Mesendoderm (in vitro differentiated cells): ENCODE measurements at regions not wholly inside any gene's neighbourhood (a gene's known extent, or its start where the extent isn't known, plus 50 kb on each side); places are given as distances from the start of the nearest gene placed in this dataset.

ENCODE experiments used
- DNase-seq: peaks from one replicate; pipeline ENCODE4 v3.0.0; 2013
- H2AK5ac ChIP-seq: 2 replicates; pipeline ENCODE4 v1.6.1; 2013; ENCODE audit warnings: low read length, inconsistent platforms
- H2BK120ac ChIP-seq: 2 replicates; pipeline ENCODE4 v1.6.1; 2013; ENCODE audit warnings: low read depth, mild to moderate bottlenecking, low read length, moderate library complexity, mixed read lengths
- H2BK15ac ChIP-seq: replicated peaks from 2 replicates; pipeline ENCODE4 v1.6.1; 2013; ENCODE audit warnings: low read depth, mild to moderate bottlenecking, moderate library complexity
- H2BK5ac ChIP-seq: 2 replicates; pipeline ENCODE4 v1.6.1; 2013; ENCODE audit warnings: low read length, inconsistent platforms
- H3K18ac ChIP-seq: 2 replicates; pipeline ENCODE4 v1.6.1; 2013; ENCODE audit warnings: mild to moderate bottlenecking, low read length, mixed read lengths
- H3K23ac ChIP-seq: one replicate; pipeline ENCODE4 v1.6.1; 2013; ENCODE audit warnings: low read length
- H3K27ac ChIP-seq: 2 replicates; pipeline ENCODE4 v1.5.1; 2013; ENCODE audit warnings: low read depth, mild to moderate bottlenecking, inconsistent platforms, low read length, moderate library complexity
- H3K27me3 ChIP-seq: 2 replicates; pipeline ENCODE4 v1.6.1; 2013; ENCODE audit warnings: low read length, control low read depth, mild to moderate bottlenecking, inconsistent platforms; ENCODE audit not compliant: insufficient read depth, poor library complexity
- H3K36me3 ChIP-seq: 2 replicates; pipeline ENCODE4 v1.6.1; 2013; ENCODE audit warnings: low read length, inconsistent platforms; ENCODE audit not compliant: control insufficient read depth, insufficient read depth
- H3K4ac ChIP-seq: one replicate; pipeline ENCODE4 v1.6.1; 2013; ENCODE audit warnings: low read depth, mild to moderate bottlenecking, low read length, moderate library complexity
- H3K4me1 ChIP-seq: 2 replicates; pipeline ENCODE4 v1.6.1; 2013; ENCODE audit warnings: low read depth, low read length, inconsistent platforms; ENCODE audit not compliant: control insufficient read depth
- H3K4me2 ChIP-seq: 2 replicates; pipeline ENCODE4 v1.6.1; 2013; ENCODE audit warnings: low read length
- H3K4me3 ChIP-seq: 2 replicates; pipeline ENCODE4 v1.5.1; 2013; ENCODE audit warnings: mild to moderate bottlenecking, low read length
- H3K56ac ChIP-seq: one replicate; pipeline ENCODE4 v1.6.1; 2013; ENCODE audit warnings: low read length
- H3K79me1 ChIP-seq: 2 replicates; pipeline ENCODE4 v1.6.1; 2013; ENCODE audit warnings: low read length, inconsistent platforms
- H3K79me2 ChIP-seq: 2 replicates; pipeline ENCODE4 v1.6.1; 2013; ENCODE audit warnings: mild to moderate bottlenecking, low read length; ENCODE audit not compliant: control insufficient read depth, insufficient read depth
- H3K9ac ChIP-seq: 2 replicates; pipeline ENCODE4 v1.6.1; 2013; ENCODE audit warnings: low read length, inconsistent platforms
- H4K5ac ChIP-seq: one replicate; pipeline ENCODE4 v1.6.1; 2013; ENCODE audit warnings: low read length
- H4K8ac ChIP-seq: one replicate; pipeline ENCODE4 v1.6.1; 2013; ENCODE audit warnings: low read depth, mild to moderate bottlenecking, control low read depth, low read length, moderate library complexity
- WGBS: extraction: QIAGEN DNeasy Blood & Tissue Kit; methylation state at CpG from one replicate; pipeline ENCODE4 v1.1.7; 2013; ENCODE audit warnings: low lambda C conversion rate, missing lambda C conversion rate; ENCODE audit not compliant: insufficient coverage; ENCODE audit errors: extremely low coverage; 5-methylcytosine and 5-hydroxymethylcytosine counted together

DNA sequence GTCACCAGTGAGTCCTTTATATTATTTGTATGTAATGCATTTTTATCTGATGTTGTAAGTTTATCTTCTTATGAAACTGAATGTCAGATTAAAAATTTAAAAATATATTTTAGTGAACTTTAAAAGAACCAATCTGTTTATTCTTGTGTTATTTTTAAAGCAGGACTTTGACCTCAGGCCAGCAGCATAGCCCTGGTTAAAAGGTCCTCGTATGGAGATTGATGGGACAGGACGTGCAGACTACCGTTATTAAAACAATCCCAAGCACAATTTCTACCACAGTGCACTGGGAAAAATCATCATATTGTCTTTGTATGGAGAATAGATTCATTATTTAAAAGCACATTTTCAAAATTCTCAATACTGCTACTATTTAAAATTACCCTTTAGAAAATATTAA lies 573.8 kb upstream of the ARGLU1 start:
- no peak overlapping the region for H3K23ac ChIP-seq
- no peak for DNase-seq
- no peak overlapping the region for H2AK5ac ChIP-seq
- WGBS, result no CpG with 5 or more reads among the region's 3 CpGs
- no peaks in the 10 kb centered on the region for H3K36me3 ChIP-seq
- H3K4ac ChIP-seq, result no peak overlapping the region
- no peak overlapping the region for H3K9ac ChIP-seq
- no peak overlapping the region for H2BK15ac ChIP-seq
- no peak overlapping the region for H3K18ac ChIP-seq
- H4K5ac ChIP-seq, result no peak overlapping the region
- no peak overlapping the region for H3K56ac ChIP-seq
- H2BK5ac ChIP-seq, result no peak overlapping the region
- no peaks in the 10 kb centered on the region for H3K79me1 ChIP-seq
- no peaks in the 10 kb centered on the region for H3K4me1 ChIP-seq
- no peak overlapping the region for H3K4me2 ChIP-seq
- H3K27me3 ChIP-seq, result no peaks in the 10 kb centered on the region
- no peaks in the 10 kb centered on the region for H3K79me2 ChIP-seq
- H3K27ac ChIP-seq, result no peak overlapping the region
- H3K4me3 ChIP-seq, result no peak overlapping the region
- no peak overlapping the region for H4K8ac ChIP-seq
- H2BK120ac ChIP-seq, result no peak overlapping the region

GRCh38 chr13:107139006-107139405 lies 571.1 kb upstream of the ARGLU1 start:
- no peak overlapping the region for H4K8ac ChIP-seq
- H3K79me1 ChIP-seq, result no peaks in the 10 kb centered on the region
- H3K27me3 ChIP-seq, result no peaks in the 10 kb centered on the region
- H3K23ac ChIP-seq, result no peak overlapping the region
- no peak overlapping the region for H3K9ac ChIP-seq
- H2BK5ac ChIP-seq, result no peak overlapping the region
- H4K5ac ChIP-seq, result no peak overlapping the region
- no peaks in the 10 kb centered on the region for H3K79me2 ChIP-seq
- WGBS, result no CpG with 5 or more reads among the region's 1 CpG
- no peak overlapping the region for H3K4ac ChIP-seq
- H3K36me3 ChIP-seq, result no peaks in the 10 kb centered on the region
- H2BK120ac ChIP-seq, result no peak overlapping the region
- H2BK15ac ChIP-seq, result no peak overlapping the region
- no peak overlapping the region for H3K4me3 ChIP-seq
- no peak overlapping the region for H3K4me2 ChIP-seq
- no peak overlapping the region for H2AK5ac ChIP-seq
- H3K18ac ChIP-seq, result no peak overlapping the region
- no peak overlapping the region for H3K27ac ChIP-seq
- H3K56ac ChIP-seq, result no peak overlapping the region
- H3K4me1 ChIP-seq, result no peaks in the 10 kb centered on the region
- no peak for DNase-seq

- H3K18ac ChIP-seq, result no peak overlapping the region
- no peak overlapping the region for H3K27ac ChIP-seq
- H2BK5ac ChIP-seq, result no peak overlapping the region
- H3K27me3 ChIP-seq, result no peaks in the 10 kb centered on the region
- H3K4me3 ChIP-seq, result no peak overlapping the region
- H2BK15ac ChIP-seq, result no peak overlapping the region
- no peaks in the 10 kb centered on the region for H3K36me3 ChIP-seq
- H3K56ac ChIP-seq, result no peak overlapping the region
- no CpG with 5 or more reads among the region's 1 CpG for WGBS
- no peaks in the 10 kb centered on the region for H3K79me1 ChIP-seq
- no peak overlapping the region for H2BK120ac ChIP-seq
- H4K5ac ChIP-seq, result no peak overlapping the region
- H3K4me2 ChIP-seq, result no peak overlapping the region
- H3K23ac ChIP-seq, result no peak overlapping the region
- H4K8ac ChIP-seq, result no peak overlapping the region
- H3K9ac ChIP-seq, result no peak overlapping the region
- H3K4ac ChIP-seq, result no peak overlapping the region
- H3K79me2 ChIP-seq, result no peaks in the 10 kb centered on the region
- no peaks in the 10 kb centered on the region for H3K4me1 ChIP-seq
- no peak overlapping the region for H2AK5ac ChIP-seq
- DNase-seq, result peak; percentile 53
These were observed 570.5 kb upstream of the ARGLU1 start for GRCh38 chr13:107138486-107138885.

DNA sequence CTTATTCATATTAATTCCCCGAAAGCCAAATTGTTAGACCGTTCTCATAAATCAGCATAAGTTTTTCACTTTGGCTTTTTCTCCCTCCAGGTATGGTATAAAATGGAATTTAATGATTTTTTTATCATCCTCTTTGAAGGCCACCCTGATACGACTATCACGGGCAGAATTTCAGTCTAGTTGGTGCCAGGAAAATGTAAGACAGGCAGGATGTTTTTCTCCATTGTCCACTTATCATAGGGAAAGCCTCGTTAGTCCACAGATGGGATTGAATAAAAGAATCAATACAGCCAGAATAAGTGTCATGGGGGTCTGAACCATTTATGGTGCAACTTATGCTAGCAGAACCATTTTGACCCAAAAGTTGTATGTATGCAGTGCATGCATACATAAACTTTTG lies 566.0 kb upstream of the ARGLU1 start:
- no CpG with 5 or more reads among the region's 5 CpGs for WGBS
- no peak for DNase-seq
- no peak overlapping the region for H2BK5ac ChIP-seq
- no peaks in the 10 kb centered on the region for H3K27me3 ChIP-seq
- no peak overlapping the region for H3K56ac ChIP-seq
- H3K18ac ChIP-seq, result no peak overlapping the region
- no peaks in the 10 kb centered on the region for H3K79me2 ChIP-seq
- H3K27ac ChIP-seq, result no peak overlapping the region
- H4K5ac ChIP-seq, result no peak overlapping the region
- no peak overlapping the region for H2BK15ac ChIP-seq
- no peak overlapping the region for H4K8ac ChIP-seq
- H3K4ac ChIP-seq, result no peak overlapping the region
- no peak overlapping the region for H3K4me3 ChIP-seq
- H2BK120ac ChIP-seq, result no peak overlapping the region
- H3K79me1 ChIP-seq, result no peaks in the 10 kb centered on the region
- no peaks in the 10 kb centered on the region for H3K4me1 ChIP-seq
- no peaks in the 10 kb centered on the region for H3K36me3 ChIP-seq
- H2AK5ac ChIP-seq, result no peak overlapping the region
- no peak overlapping the region for H3K23ac ChIP-seq
- no peak overlapping the region for H3K4me2 ChIP-seq
- H3K9ac ChIP-seq, result no peak overlapping the region

DNA sequence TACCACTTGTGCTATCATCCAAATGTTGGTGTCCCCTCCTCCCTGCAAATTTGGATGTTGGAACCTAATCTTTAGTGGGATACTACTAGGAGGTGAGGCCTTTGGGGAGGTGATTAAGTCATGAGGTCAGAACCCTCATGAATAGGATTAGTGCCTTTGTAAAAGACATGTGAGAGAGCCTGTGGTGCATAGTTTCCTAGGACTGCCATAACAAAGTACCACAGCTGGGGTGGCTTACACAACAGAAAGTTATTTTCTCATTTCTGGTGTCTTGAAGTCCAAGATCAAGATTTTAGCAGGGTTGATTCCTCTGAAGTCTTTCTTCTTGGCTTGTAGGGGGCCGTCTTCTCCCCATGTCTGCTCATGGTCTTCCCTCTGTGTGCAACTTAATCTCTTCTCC lies 562.6 kb upstream of the ARGLU1 start:
- no peaks in the 10 kb centered on the region for H3K79me1 ChIP-seq
- H3K79me2 ChIP-seq, result no peaks in the 10 kb centered on the region
- no peaks in the 10 kb centered on the region for H3K36me3 ChIP-seq
- no peaks in the 10 kb centered on the region for H3K27me3 ChIP-seq
- H3K4me2 ChIP-seq, result no peak overlapping the region
- H4K8ac ChIP-seq, result no peak overlapping the region
- H4K5ac ChIP-seq, result no peak overlapping the region
- no CpG with 5 or more reads among the region's 1 CpG for WGBS
- no peak overlapping the region for H2BK5ac ChIP-seq
- no peak overlapping the region for H3K56ac ChIP-seq
- no peak overlapping the region for H2AK5ac ChIP-seq
- no peak for DNase-seq
- H3K23ac ChIP-seq, result no peak overlapping the region
- no peak overlapping the region for H2BK120ac ChIP-seq
- H3K4ac ChIP-seq, result no peak overlapping the region
- no peak overlapping the region for H3K9ac ChIP-seq
- H3K4me1 ChIP-seq, result no peaks in the 10 kb centered on the region
- H3K4me3 ChIP-seq, result no peak overlapping the region
- no peak overlapping the region for H3K18ac ChIP-seq
- no peak overlapping the region for H3K27ac ChIP-seq
- H2BK15ac ChIP-seq, result no peak overlapping the region

DNA sequence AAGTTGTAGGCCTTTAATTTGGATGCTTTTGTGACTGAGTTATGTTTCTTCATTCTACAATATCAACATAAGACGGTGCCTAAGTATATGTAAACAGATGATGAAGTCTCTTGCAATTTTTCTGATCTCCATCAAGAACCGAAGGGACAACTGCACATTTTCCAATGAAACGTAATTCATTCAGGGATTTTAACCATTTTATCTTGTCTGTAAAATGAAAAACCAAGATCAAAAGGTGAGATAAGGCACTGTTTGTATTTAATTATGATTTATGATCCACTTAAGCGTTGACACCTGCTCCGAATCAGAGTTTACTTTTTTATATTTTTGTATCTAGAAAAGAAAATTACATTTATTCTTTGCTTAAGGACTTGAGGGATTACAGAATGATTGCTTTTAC lies 556.8 kb upstream of the ARGLU1 start:
- H2BK120ac ChIP-seq, result no peak overlapping the region
- no CpG with 5 or more reads among the region's 5 CpGs for WGBS

More for the DNA sequence above, 556.8 kb upstream of the ARGLU1 start:
- Histone ChIP-seq H3K23ac (no peak overlapping the region), H4K8ac (no peak overlapping the region), H3K56ac (no peak overlapping the region), H2AK5ac (no peak overlapping the region), H3K27ac (no peak overlapping the region), H3K9ac (no peak overlapping the region), H3K79me2 (no peaks in the 10 kb centered on the region), H3K36me3 (no peaks in the 10 kb centered on the region), H3K4me3 (no peak overlapping the region), H2BK15ac (no peak overlapping the region), H3K27me3 (no peaks in the 10 kb centered on the region), H3K4ac (no peak overlapping the region), H3K18ac (no peak overlapping the region), H2BK5ac (no peak overlapping the region), H3K4me1 (no peaks in the 10 kb centered on the region), H4K5ac (no peak overlapping the region), H3K79me1 (no peaks in the 10 kb centered on the region), H3K4me2 (no peak overlapping the region)
- no peak for DNase-seq
